K562 (cell line): ENCODE measurements at regions not wholly inside any gene's neighbourhood (a gene's known extent, or its start where the extent isn't known, plus 50 kb on each side); places are given as distances from the start of the nearest gene placed in this dataset.

ENCODE experiments used
- ATAC-seq: fragments of 200-7000 bp; cut with Tn5 transposase; 3 replicates; pipeline ENCODE4 v1.9.1; 2020; ENCODE audit warnings: moderate library complexity
- BruUV-seq: library from RNA; stranded (reverse); fragments of 400-500 nt; replicated peaks from 2 replicates; lab custom pipeline; 2021; lab: Mats Ljungman, UMichigan
- CTCF ChIA-PET: fragments of 300-600 bp; formaldehyde crosslinking; extraction: SDS; loops from one replicate; lab custom pipeline; 2021; ENCODE audit warnings: low intra/inter-chr PET ratio; lab: Yijun Ruan, JAX
- POLR2A ChIA-PET: fragments of 300-600, 350-650 bp; sonication (Branson Sonifier 250); formaldehyde crosslinking; extraction: SDS; loops from one replicate; lab custom pipeline; 2021; ENCODE audit warnings: antibody characterized with exemption, inconsistent platforms; lab: Yijun Ruan, JAX
- DNase-seq, 4 experiments: peaks; one replicate each; pipeline versions ENCODE4 v3.0.0 to v3.0.0-alpha.2; 2011 to 2018; ENCODE audit warnings: low spot score in 3 of 4, mixed read lengths in 3 of 4; ENCODE audit errors: extremely low read depth in 1 of 4
- FAIRE-seq: peaks from 2 replicates; lab custom pipeline; 2011; peaks lifted over from hg19 to GRCh38; lab: Jason Lieb, UNC
- H2AFZ ChIP-seq: 2 replicates; pipeline ENCODE4 v1.6.0; 2011; ENCODE audit warnings: low read depth, low read length, control low read depth, inconsistent platforms
- H3K27ac ChIP-seq: fragments of 200-600 bp; 3 replicates; pipeline ENCODE4 v1.8.0; 2011; ENCODE audit warnings: low read depth, mild to moderate bottlenecking, control low read depth, inconsistent platforms, low read length, moderate library complexity, mixed read lengths; ENCODE audit errors: extremely low read depth
- H3K27me3 ChIP-seq, 2 experiments: fragments of 300-600 bp in 1 of 2; 2 replicates in 1 of 2; 3 replicates in 1 of 2; pipeline versions ENCODE4 v1.6.0 to v1.8.0; 2011; ENCODE audit warnings: inconsistent platforms in 2 of 2, low read length in 2 of 2, mild to moderate bottlenecking in 1 of 2, mixed read lengths in 1 of 2, moderate library complexity in 1 of 2; ENCODE audit not compliant: control insufficient read depth in 2 of 2, insufficient read depth in 2 of 2
- H3K36me3 ChIP-seq: fragments of 300-600 bp; 3 replicates; pipeline ENCODE4 v1.8.0; 2011; ENCODE audit warnings: mild to moderate bottlenecking, low read length, inconsistent platforms; ENCODE audit not compliant: control insufficient read depth, insufficient read depth
- H3K4me1 ChIP-seq, 2 experiments: fragments of 200-600 bp in 1 of 2; replicated peaks in 1 of 2; 2 replicates in 1 of 2; 3 replicates in 1 of 2; pipeline versions ENCODE4 v1.5.1 to v1.8.0; 2011; ENCODE audit warnings: inconsistent platforms in 2 of 2, low read length in 2 of 2, mild to moderate bottlenecking in 1 of 2, mixed read lengths in 1 of 2, moderate library complexity in 1 of 2; ENCODE audit not compliant: control insufficient read depth in 2 of 2, insufficient read depth in 2 of 2
- H3K4me2 ChIP-seq: 2 replicates; pipeline ENCODE4 v1.6.1; 2011; ENCODE audit warnings: low read length, control low read depth, inconsistent platforms, mixed read lengths; ENCODE audit not compliant: insufficient read depth
- H3K4me3 ChIP-seq: fragments of 200-600 bp; sonication (generic), shearing (Covaris generic); 2 replicates; pipeline ENCODE4 v1.5.1; 2016; ENCODE audit warnings: control low read depth, inconsistent platforms
- H3K79me2 ChIP-seq: fragments of 200-600 bp; 3 replicates; pipeline ENCODE4 v1.8.0; 2011; ENCODE audit warnings: low read length, inconsistent platforms; ENCODE audit not compliant: control insufficient read depth, insufficient read depth
- H3K9ac ChIP-seq, 2 experiments: 2 replicates each; pipeline versions ENCODE4 v1.6.0 to v1.6.1; 2011; ENCODE audit warnings: low read depth in 2 of 2, low read length in 2 of 2, control low read depth in 1 of 2, inconsistent platforms in 1 of 2, mild to moderate bottlenecking in 1 of 2, mixed read lengths in 1 of 2; ENCODE audit not compliant: insufficient read depth in 1 of 2
- H3K9me1 ChIP-seq: one replicate; pipeline ENCODE4 v1.6.0; 2011; ENCODE audit warnings: inconsistent platforms, mild to moderate bottlenecking, low read length, moderate library complexity; ENCODE audit not compliant: control insufficient read depth, insufficient read depth
- H3K9me3 ChIP-seq: replicated peaks from 2 replicates; pipeline ENCODE4 v1.5.1; 2011; ENCODE audit warnings: low read depth, low read length, inconsistent platforms; ENCODE audit not compliant: control insufficient read depth, insufficient read depth
- H4K20me1 ChIP-seq: replicated peaks from 2 replicates; pipeline ENCODE4 v1.6.1; 2011; ENCODE audit warnings: low read length, inconsistent platforms, mixed read lengths; ENCODE audit not compliant: control insufficient read depth, insufficient read depth
- FOXK1 ChIP-seq: sonication (generic); formaldehyde crosslinking; IDR thresholded peaks from 2 replicates; pipeline ENCODE4 v1.8.0; 2022; ENCODE audit warnings: missing genetic modification reagents, mild to moderate bottlenecking, borderline replicate concordance
- HMBOX1 ChIP-seq: sonication (generic); IDR thresholded peaks from 2 replicates; pipeline ENCODE4 v1.6.1; 2016
- KDM4B ChIP-seq, 2 experiments: fragments of 450-650 bp in 1 of 2; sonication (generic) in 1 of 2; IDR thresholded peaks; 2 replicates each; pipeline ENCODE4 v1.6.1; 2016 to 2017; ENCODE audit warnings: borderline replicate concordance in 2 of 2, antibody characterized with exemption in 1 of 2, low read depth in 1 of 2, mild to moderate bottlenecking in 1 of 2
- MAFK ChIP-seq: IDR thresholded peaks from 2 replicates; pipeline ENCODE4 v1.6.1; 2011; ENCODE audit warnings: low read length, improper control_type of control experiment
- NR2C1 ChIP-seq, 2 experiments: fragments of 450-650 bp; IDR thresholded peaks; 2 replicates each; pipeline ENCODE4 v1.6.1; 2017; ENCODE audit warnings: mild to moderate bottlenecking in 2 of 2, antibody characterized with exemption in 1 of 2, inconsistent platforms in 1 of 2, missing compliant biosample characterization in 1 of 2, missing genetic modification characterization in 1 of 2
- PHB2 ChIP-seq: fragments of 450-650 bp; IDR thresholded peaks from 2 replicates; pipeline ENCODE4 v1.6.1; 2017; ENCODE audit warnings: low read depth
- POLR2A ChIP-seq: fragments of 450-650 bp; conservative IDR thresholded peaks from 2 replicates; pipeline ENCODE4 v1.6.1; 2016
- RBM14 ChIP-seq: fragments of 200-400 bp; formaldehyde crosslinking; IDR thresholded peaks from 2 replicates; pipeline ENCODE4 v1.6.1; 2018; ENCODE audit warnings: low read depth, mild to moderate bottlenecking, low read length, moderate library complexity, borderline replicate concordance; ENCODE audit not compliant: insufficient read depth
- SAFB2 ChIP-seq: fragments of 200-400 bp; formaldehyde crosslinking; IDR thresholded peaks from 2 replicates; pipeline ENCODE4 v1.6.1; 2018; ENCODE audit warnings: borderline replicate concordance, low read length, low read depth, moderate library complexity; ENCODE audit not compliant: severe bottlenecking
- SMAD4 ChIP-seq: fragments of 250-450 bp; sonication (Bioruptor Pico); conservative IDR thresholded peaks from 2 replicates; pipeline ENCODE4 v1.8.0; 2021; ENCODE audit warnings: inconsistent platforms, mild to moderate bottlenecking, moderate library complexity
- SMARCB1 ChIP-seq: IDR thresholded peaks from 2 replicates; pipeline ENCODE4 v1.6.1; 2011; ENCODE audit warnings: improper control_type of control experiment, low read depth; ENCODE audit not compliant: insufficient read length
- ZKSCAN8 ChIP-seq: fragments of 200-800 bp; sonication (Bioruptor generic); IDR thresholded peaks from 2 replicates; pipeline ENCODE4 v1.6.1; 2016; ENCODE audit warnings: missing genetic modification characterization, missing compliant biosample characterization
- ZNF282 ChIP-seq: sonication (generic); formaldehyde crosslinking; IDR thresholded peaks from 2 replicates; pipeline ENCODE4 v1.8.1; 2023; ENCODE audit warnings: missing genetic modification reagents
- ZNF3 ChIP-seq: fragments of 250-450 bp; sonication (Bioruptor Pico); IDR thresholded peaks from 2 replicates; pipeline ENCODE4 v1.5.0; 2021; ENCODE audit warnings: mild to moderate bottlenecking, moderate library complexity
- ZNF668 ChIP-seq: fragments of 250-450 bp; sonication (Bioruptor Pico); IDR thresholded peaks from 2 replicates; pipeline ENCODE4 v1.8.0; 2022; ENCODE audit warnings: mild to moderate bottlenecking, inconsistent platforms
- WGBS: fragments of 100-300 bp; shearing (Covaris generic); methylation state at CpG from one replicate; pipeline ENCODE4 v1.1.6; 2016; ENCODE audit warnings: low coverage, mixed read lengths; ENCODE audit not compliant: insufficient coverage; ENCODE audit errors: missing lambda C conversion rate; 5-methylcytosine and 5-hydroxymethylcytosine counted together
- in situ Hi-C: fragments of 300-500 bp; cut with MboI; formaldehyde crosslinking; loops from 4 replicates; pipeline ENCODE4 v1.15.0; 2018; ENCODE audit warnings: inconsistent platforms, mixed read lengths
- intact Hi-C: fragments of 100-400 bp; cut with micrococcal nuclease; formaldehyde crosslinking; loops from 2 replicates; pipeline ENCODE4 v1.14.2; 2022
- TF ChIP-seq, protein P1 (sequence below), 2 experiments: IDR thresholded peaks; 2 replicates each; pipeline ENCODE4 v1.6.1; 2011; ENCODE audit warnings: borderline replicate concordance in 1 of 2, control low read depth in 1 of 2, low read depth in 1 of 2, low read length in 1 of 2, mild to moderate bottlenecking in 1 of 2, mixed read lengths in 1 of 2, moderate library complexity in 1 of 2; ENCODE audit not compliant: insufficient read depth in 1 of 2, insufficient read length in 1 of 2, poor library complexity in 1 of 2, severe bottlenecking in 1 of 2; ENCODE audit errors: extremely low read depth in 1 of 2
- TF ChIP-seq, protein P2 (sequence below): fragments of 250-450 bp; sonication (Bioruptor Pico); IDR thresholded peaks from 2 replicates; pipeline ENCODE4 v1.8.0; 2021; ENCODE audit warnings: moderate library complexity, mild to moderate bottlenecking, inconsistent platforms

DNA sequence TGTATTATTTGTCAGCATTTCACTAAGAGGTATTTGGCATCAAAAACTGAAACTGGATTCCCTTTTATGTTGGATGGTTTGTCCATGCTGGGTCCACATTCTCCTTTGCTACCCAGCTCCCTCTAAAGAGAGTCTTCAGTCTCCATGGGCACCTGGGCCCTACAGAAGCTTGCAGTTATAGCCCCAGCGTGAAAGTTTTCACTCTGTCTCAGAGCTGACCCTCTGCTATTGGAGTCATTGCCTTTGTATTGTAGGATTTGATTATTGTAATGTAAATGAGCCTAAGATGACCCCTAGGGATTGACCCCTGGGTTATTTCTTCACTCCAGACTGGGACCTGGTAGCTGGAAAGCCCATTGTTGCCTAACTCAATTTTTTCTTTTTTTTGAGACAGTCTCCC, 1026.5 kb upstream of the EEF2KMT start:
- in situ Hi-C loops (no loop called here), intact Hi-C loops (no loop called here)
- Histone ChIP-seq H3K4me1 (no peaks in the 10 kb centered on the region), H3K27ac (no peak overlapping the region), H3K9me3 (no peaks in the 10 kb centered on the region), H3K9ac (no peak overlapping the region), H3K9me1 (no peaks in the 10 kb centered on the region), H3K79me2 (no peaks in the 10 kb centered on the region), H3K36me3 (no peaks in the 10 kb centered on the region), H2AFZ (no peak overlapping the region), H3K27me3 (no peaks in the 10 kb centered on the region), H3K4me3 (no peak overlapping the region), H4K20me1 (no peaks in the 10 kb centered on the region), H3K4me2 (no peak overlapping the region)
- ChIA-PET POLR2A (no interaction called here), CTCF (no interaction called here)
- WGBS: 0% methylated on average over 1 of the region's 1 CpG
- TF ChIP-seq SMAD4 (CRISPR knock-in tag) (no peak), ZKSCAN8 (CRISPR knock-in tag) (no peak), MAFK (no peak), PHB2 (no peak), HMBOX1 (no peak), SAFB2 (no peak), RBM14 (no peak), ZNF668 (CRISPR knock-in tag) (no peak), FOXK1 (CRISPR knock-in tag) (no peak), KDM4B (IDR thresholded peaks at IDR 0.05; ENCODE audit: borderline replicate concordance in 2 of 2, low read depth in 1 of 2) (no peak), POLR2A (no peak), NR2C1 (IDR thresholded peaks at IDR 0.05) (no peak), NR2C1 (tag; IDR thresholded peaks at IDR 0.05) (no peak), ZNF282 (no peak), SMARCB1 (no peak), ZNF3 (CRISPR knock-in tag) (no peak)
- TF ChIP-seq, protein P1, sequence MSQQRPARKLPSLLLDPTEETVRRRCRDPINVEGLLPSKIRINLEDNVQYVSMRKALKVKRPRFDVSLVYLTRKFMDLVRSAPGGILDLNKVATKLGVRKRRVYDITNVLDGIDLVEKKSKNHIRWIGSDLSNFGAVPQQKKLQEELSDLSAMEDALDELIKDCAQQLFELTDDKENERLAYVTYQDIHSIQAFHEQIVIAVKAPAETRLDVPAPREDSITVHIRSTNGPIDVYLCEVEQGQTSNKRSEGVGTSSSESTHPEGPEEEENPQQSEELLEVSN (IDR thresholded peaks at IDR 0.05; ENCODE audit: borderline replicate concordance in 1 of 2, extremely low read depth in 1 of 2, insufficient read depth in 1 of 2, insufficient read length in 1 of 2, low read depth in 1 of 2, low read length in 1 of 2, poor library complexity in 1 of 2, severe bottlenecking in 1 of 2): no peak
- TF ChIP-seq, protein P2, sequence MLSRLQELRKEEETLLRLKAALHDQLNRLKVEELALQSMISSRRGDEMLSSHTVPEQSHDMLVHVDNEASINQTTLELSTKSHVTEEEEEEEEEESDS (CRISPR knock-in tag): no peak
- BruUV-seq: no TSS peak
- ATAC-seq: no peak
- no peak for FAIRE-seq
- no peak for DNase-seq
